BJ (cell line): ENCODE measurements at regions not wholly inside any gene's neighbourhood (a gene's known extent, or its start where the extent isn't known, plus 50 kb on each side); places are given as distances from the start of the nearest gene placed in this dataset.

Experiments
- CTCF ChIA-PET: fragments of 350-600 bp; formaldehyde crosslinking; extraction: SDS; loops from one replicate; lab custom pipeline; 2021; ENCODE audit warnings: antibody characterized with exemption, inconsistent platforms; lab: Yijun Ruan, JAX
- POLR2A ChIA-PET: fragments of 300-600 bp; sonication (Branson Sonifier 250); formaldehyde crosslinking; extraction: SDS; loops from one replicate; lab custom pipeline; 2021; ENCODE audit warnings: antibody characterized with exemption; lab: Charles Lee
- DNase-seq: peaks from one replicate; pipeline ENCODE4 v3.0.0-alpha.2; 2011; ENCODE audit warnings: low read depth
- H3K27me3 ChIP-seq: 2 replicates; pipeline ENCODE4 v1.6.0; 2011; ENCODE audit warnings: low read length; ENCODE audit not compliant: control insufficient read depth, insufficient read depth
- H3K36me3 ChIP-seq: 2 replicates; pipeline ENCODE4 v1.5.1; 2011; ENCODE audit warnings: low read length; ENCODE audit not compliant: control insufficient read depth, insufficient read depth
- H3K4me3 ChIP-seq: 2 replicates; pipeline ENCODE4 v1.5.1; 2011; ENCODE audit warnings: low read depth, mild to moderate bottlenecking, control low read depth, low read length
- CTCF ChIP-seq: IDR thresholded peaks from 2 replicates; pipeline ENCODE4 v1.5.1; 2011; ENCODE audit warnings: low read depth, mild to moderate bottlenecking, control low read depth, inconsistent platforms, low read length, moderate library complexity; ENCODE audit not compliant: insufficient read depth

DNA sequence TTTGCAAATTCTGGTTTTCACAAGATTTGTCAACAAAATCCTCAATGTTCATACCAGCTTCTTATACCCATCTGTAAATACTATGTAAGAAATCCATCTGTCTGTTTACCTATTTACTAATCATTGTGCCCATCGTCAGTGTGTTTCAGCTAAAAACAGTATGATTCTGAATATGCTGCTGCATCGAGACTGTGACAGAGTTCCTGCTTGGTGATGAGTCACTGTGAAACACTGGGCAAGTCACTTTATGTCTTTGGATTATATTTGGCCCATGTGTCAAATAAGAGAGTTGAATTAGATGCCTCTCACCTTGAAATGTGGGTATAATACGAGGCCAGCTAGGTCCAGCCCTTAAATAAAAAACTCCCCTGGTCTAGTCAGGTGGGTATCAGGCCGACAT, 79.3 kb downstream of the CBLL2 start:
- Histone ChIP-seq H3K27me3 (no peaks in the 10 kb centered on the region), H3K4me3 (no peak overlapping the region), H3K36me3 (no peaks in the 10 kb centered on the region)
- POLR2A ChIA-PET: no interaction called here
- no peak for DNase-seq
- CTCF ChIA-PET: no interaction called here
- no peak for TF ChIP-seq CTCF

GRCh38 chrX:22357621-22358020, 84.9 kb downstream of the CBLL2 start:
- H3K36me3 ChIP-seq: no peaks in the 10 kb centered on the region
- no peak for DNase-seq
- no peaks in the 10 kb centered on the region for H3K27me3 ChIP-seq
- TF ChIP-seq CTCF: no peak
- POLR2A ChIA-PET: no interaction called here
- CTCF ChIA-PET: no interaction called here
- no peak overlapping the region for H3K4me3 ChIP-seq

DNA sequence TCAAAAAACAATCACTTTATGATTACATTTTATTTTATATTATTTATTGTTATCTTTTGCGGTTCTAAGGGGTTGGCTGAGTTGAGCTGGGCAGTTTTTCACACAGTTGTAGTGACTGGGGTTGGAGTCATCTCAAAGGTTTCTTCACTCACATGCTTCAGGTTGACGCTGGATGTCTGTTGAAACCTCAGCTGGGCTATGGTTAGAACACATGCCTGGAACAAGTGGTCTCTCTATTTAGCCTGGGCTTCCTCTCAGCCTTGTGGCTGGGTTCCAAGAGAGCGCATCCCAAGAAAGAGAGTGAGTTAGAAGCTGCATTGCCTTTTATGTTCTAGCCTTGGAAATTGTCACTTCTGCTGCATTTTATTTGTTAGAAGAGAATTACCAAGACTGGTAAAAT, 87.4 kb downstream of the CBLL2 start:
- Histone ChIP-seq H3K4me3 (no peak overlapping the region), H3K36me3 (no peaks in the 10 kb centered on the region), H3K27me3 (no peaks in the 10 kb centered on the region)
- POLR2A ChIA-PET: no interaction called here
- CTCF ChIA-PET: interaction anchor here (0.8 kb wide), 1 partner anchor 1352 kb away, joined by 3 read pairs; no protein-coding TSS in a partner anchor
- no peak for TF ChIP-seq CTCF
- no peak for DNase-seq

DNA sequence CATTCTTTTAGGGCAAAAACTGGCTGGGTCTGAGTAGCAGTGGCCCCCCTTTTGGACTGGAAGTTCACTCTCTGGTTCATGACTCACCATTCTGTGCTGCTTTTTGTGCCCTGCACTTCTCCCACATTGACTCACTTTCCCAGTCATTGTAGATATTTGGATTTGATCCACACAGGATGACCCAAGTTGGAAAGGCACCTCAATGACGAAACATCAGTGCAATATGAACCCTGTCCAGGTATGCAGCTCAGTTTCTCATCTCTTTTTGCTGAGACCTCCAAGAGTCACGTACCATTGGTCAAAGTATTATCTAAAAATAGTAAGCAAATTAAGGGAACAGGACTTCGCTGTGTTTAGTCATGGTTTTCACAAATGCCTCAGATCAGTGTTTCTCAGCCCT, 92.7 kb downstream of the CBLL2 start:
- CTCF ChIA-PET: no interaction called here

GRCh38 chrX:22366166-22366702, 93.5 kb downstream of the CBLL2 start:
- ChIA-PET POLR2A (no interaction called here), CTCF (no interaction called here)
- no peak overlapping the region for H3K4me3 ChIP-seq
- H3K36me3 ChIP-seq: no peaks in the 10 kb centered on the region
- H3K27me3 ChIP-seq: no peaks in the 10 kb centered on the region
- TF ChIP-seq CTCF: no peak
- no peak for DNase-seq

More for the DNA sequence above, 92.7 kb downstream of the CBLL2 start:
- no peaks in the 10 kb centered on the region for H3K36me3 ChIP-seq
- POLR2A ChIA-PET: no interaction called here
- H3K4me3 ChIP-seq: no peak overlapping the region
- no peak for TF ChIP-seq CTCF
- no peak for DNase-seq
- H3K27me3 ChIP-seq: no peaks in the 10 kb centered on the region
